ENCODE measurements at regions not wholly inside any gene's neighbourhood (a gene's known extent, or its start where the extent isn't known, plus 50 kb on each side); places are given as distances from the start of the nearest gene placed in this dataset.
"Not testable (repeated sequence)": the region's sequence is repeated elsewhere in the genome, so short reads cannot be mapped to it uniquely, and the experiment has no call there.

DNA sequence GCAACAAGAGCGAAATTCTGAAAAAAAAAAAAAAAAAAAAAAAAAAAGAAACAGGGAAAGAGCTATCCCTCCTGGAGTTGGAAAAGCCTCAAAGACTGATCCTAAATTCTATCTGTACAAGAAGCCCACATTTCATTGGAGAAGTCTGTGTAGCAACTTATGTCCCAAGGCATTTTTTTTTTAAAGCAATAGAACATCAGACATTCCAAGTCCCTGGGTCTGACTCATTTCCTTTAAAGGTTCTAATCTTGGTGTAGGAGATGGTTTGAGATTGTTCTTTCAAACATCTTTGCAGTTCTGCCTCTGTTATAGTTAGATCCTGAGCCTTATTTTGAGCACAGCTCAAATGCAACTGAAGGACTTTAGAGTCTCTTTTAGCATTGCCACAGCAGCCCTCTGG lies 706.5 kb upstream of the MIR17HG start:
- DNase-seq (ENCODE audit: low read depth, low spot score): no peak
- H3K4me3 ChIP-seq (ENCODE audit: low read length): no peak overlapping the region

GRCh38 chr13:90641884-90642283 lies 705.6 kb upstream of the MIR17HG start:
- no peak overlapping the region for H3K4me3 ChIP-seq (ENCODE audit: low read length)
- DNase-seq (ENCODE audit: low read depth, low spot score): no peak

- H3K4me3 ChIP-seq (ENCODE audit: low read length): no peak overlapping the region
- DNase-seq (ENCODE audit: low read depth, low spot score): no peak
These were observed 701.9 kb upstream of the MIR17HG start for GRCh38 chr13:90645582-90645981.

GRCh38 chr13:90648497-90648896 lies 699.0 kb upstream of the MIR17HG start:
- H3K4me3 ChIP-seq (ENCODE audit: low read length): no peak overlapping the region
- DNase-seq (ENCODE audit: low read depth, low spot score): no peak

GRCh38 chr13:90652036-90652435 lies 695.5 kb upstream of the MIR17HG start:
- no peak overlapping the region for H3K4me3 ChIP-seq (ENCODE audit: low read length)
- DNase-seq (ENCODE audit: low read depth, low spot score): no peak

GRCh38 chr13:90654970-90655369 lies 692.5 kb upstream of the MIR17HG start:
- DNase-seq (ENCODE audit: low read depth, low spot score): no peak
- no peak overlapping the region for H3K4me3 ChIP-seq (ENCODE audit: low read length)

DNA sequence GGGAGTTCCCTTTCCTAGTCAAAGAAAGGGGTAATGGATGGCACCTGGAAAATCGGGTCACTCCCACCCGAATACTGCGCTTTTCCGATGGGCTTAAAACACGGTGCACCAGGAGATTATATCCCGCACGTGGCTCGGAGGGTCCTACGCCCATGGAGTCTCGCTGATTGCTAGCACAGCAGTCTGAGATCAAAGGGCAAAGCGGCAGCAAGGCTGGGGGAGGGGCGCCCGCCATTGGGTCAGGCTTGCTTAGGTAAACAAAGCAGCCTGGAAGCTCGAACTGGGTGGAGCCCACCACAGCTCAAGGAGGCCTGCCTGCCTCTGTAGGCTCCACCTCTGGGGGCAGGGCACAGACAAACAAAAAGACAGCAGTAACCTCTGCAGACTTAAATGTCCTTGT lies 683.3 kb upstream of the MIR17HG start:
- not testable (repeated sequence) for DNase-seq (ENCODE audit: low read depth, low spot score); H3K4me3 ChIP-seq (ENCODE audit: low read length)

DNA sequence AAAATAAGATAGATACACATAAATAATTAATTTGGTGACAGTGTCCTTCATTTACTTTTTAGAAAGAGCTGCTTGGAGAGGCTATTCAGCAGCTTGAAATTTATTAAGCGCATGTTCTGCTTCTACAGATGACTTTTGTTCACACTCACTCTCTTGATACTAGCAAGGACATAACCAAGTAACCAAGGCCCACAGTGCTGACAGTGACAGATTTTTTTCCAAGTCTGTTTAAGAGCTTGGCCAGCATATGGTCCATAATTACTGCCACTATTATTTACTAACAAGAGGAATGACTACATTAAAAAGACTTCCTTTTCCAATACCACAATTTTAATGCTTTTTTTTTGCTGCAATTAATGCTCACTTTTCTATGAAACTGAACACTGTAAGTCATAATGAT lies 673.7 kb upstream of the MIR17HG start:
- DNase-seq (ENCODE audit: low read depth, low spot score): no peak
- H3K4me3 ChIP-seq (ENCODE audit: low read length): no peak overlapping the region

GRCh38 chr13:90675129-90675528 lies 672.4 kb upstream of the MIR17HG start:
- DNase-seq (ENCODE audit: low read depth, low spot score): no peak
- no peak overlapping the region for H3K4me3 ChIP-seq (ENCODE audit: low read length)

DNA sequence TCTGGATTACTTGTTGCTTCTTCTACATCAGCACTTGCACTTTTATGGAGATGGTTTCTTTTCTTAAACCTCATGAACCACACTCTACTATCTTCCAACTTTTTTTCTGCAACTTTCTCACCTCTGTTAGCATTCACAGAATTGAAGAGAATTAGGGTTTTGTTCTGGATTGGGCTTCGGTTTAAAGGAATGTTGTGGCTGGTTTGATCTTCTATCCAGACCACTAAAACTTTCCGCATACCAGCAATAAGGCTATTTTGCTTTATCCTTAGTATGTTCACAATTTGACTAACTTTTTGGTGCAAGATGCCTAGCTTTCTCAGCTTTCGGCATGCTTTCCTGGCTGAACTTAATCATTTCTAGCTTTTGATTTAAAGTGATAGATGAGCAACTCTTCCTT lies 666.7 kb upstream of the MIR17HG start:
- no peak overlapping the region for H3K4me3 ChIP-seq (ENCODE audit: low read length)
- DNase-seq (ENCODE audit: low read depth, low spot score): no peak

- no peak for DNase-seq (ENCODE audit: low read depth, low spot score)
- H3K4me3 ChIP-seq (ENCODE audit: low read length): no peak overlapping the region
These were observed 663.8 kb upstream of the MIR17HG start for GRCh38 chr13:90683711-90684131.

DNA sequence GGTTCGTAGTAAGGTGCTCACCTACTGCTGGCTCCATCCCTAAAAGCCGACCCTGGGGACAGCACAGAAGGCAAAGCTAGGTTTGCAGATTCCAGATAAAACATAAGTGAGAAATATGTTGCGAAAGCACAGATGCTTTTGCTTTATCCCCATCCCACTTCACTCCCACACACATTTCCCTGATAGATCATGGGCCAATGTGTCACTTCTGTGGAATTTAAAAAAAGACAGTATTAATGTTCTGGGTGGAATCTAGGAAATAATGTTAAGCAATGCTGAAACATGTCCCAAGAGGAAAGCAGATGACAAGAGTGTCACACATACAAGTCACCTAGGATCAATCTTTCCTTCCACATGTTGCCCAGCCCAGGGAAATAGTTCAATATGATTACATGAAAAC lies 661.0 kb upstream of the MIR17HG start:
- no peak overlapping the region for H3K4me3 ChIP-seq (ENCODE audit: low read length)
- DNase-seq (ENCODE audit: low read depth, low spot score): no peak

GRCh38 chr13:90689111-90689510 lies 658.4 kb upstream of the MIR17HG start:
- no peak for DNase-seq (ENCODE audit: low read depth, low spot score)
- H3K4me3 ChIP-seq (ENCODE audit: low read length): no peak overlapping the region

GRCh38 chr13:90690458-90691080 lies 656.9 kb upstream of the MIR17HG start:
- H3K4me3 ChIP-seq (ENCODE audit: low read length): no peak overlapping the region
- DNase-seq (ENCODE audit: low read depth, low spot score): no peak

GRCh38 chr13:90696254-90696653 lies 651.2 kb upstream of the MIR17HG start:
- DNase-seq (ENCODE audit: low read depth, low spot score): no peak
- H3K4me3 ChIP-seq (ENCODE audit: low read length): no peak overlapping the region

DNA sequence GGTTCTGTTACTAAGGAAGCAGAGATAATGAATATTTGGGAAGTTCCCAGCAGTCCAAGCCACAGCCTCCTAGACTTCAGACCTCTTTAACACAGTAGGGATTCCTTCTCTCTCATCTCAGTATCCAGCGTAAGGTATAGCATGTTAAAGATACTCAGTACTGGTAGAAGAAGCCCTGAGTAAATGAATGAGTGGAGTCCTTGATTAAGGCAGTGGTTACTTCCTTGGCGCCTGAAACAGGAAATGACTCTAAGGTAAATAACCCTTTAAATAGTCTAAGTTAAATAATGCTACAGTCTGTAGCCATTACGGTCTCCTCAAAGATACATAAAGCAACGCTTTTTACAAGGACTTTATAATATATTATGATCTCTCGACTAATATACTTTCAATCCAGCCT lies 650.8 kb upstream of the MIR17HG start:
- no peak overlapping the region for H3K4me3 ChIP-seq (ENCODE audit: low read length)

DNA sequence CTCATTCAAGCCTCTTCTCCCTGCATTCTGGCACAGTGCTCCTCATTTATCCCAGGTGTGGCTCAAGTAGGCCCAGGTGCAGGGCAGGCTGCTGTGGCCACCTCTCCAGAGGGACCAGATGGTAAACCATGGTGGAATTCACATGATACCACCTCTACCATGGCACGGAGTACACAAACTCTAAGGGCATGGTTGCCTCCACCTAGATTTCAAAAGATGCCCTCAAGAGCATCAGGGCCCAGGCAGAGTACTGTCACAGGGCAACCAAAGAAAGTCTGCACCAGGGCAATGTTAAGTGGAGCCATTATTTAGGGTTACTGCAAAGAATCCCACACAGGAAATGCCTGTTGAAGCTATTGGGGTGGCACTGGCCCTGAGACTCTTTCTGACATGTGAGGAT lies 647.1 kb upstream of the MIR17HG start:
- no peak overlapping the region for H3K4me3 ChIP-seq (ENCODE audit: low read length)
- DNase-seq (ENCODE audit: low read depth, low spot score): no peak

More for the DNA sequence above, 650.8 kb upstream of the MIR17HG start:
- no peak for DNase-seq (ENCODE audit: low read depth, low spot score)

DNA sequence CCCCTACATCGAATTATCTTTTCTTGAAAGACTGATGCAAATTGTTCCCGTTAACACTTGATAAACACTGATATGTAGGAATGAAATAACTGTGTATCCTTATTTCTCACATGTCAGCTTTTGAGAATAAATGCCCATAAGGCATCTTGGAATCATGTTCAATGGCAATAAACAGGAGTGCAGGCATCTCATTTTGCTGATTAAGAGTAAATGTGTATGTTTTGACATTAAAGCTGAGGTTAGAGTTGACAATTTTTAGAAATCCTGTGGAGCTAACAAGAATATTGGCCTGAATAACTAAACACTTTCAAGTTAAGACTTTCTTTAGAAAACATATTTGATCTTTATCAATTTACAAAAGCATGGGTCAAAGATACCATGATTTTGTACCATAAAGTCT lies 646.2 kb upstream of the MIR17HG start:
- DNase-seq (ENCODE audit: low read depth, low spot score): no peak
- no peak overlapping the region for H3K4me3 ChIP-seq (ENCODE audit: low read length)

GRCh38 chr13:90702050-90702449 lies 645.4 kb upstream of the MIR17HG start:
- H3K4me3 ChIP-seq (ENCODE audit: low read length): no peak overlapping the region
- DNase-seq (ENCODE audit: low read depth, low spot score): no peak

GRCh38 chr13:90706631-90707030 lies 640.9 kb upstream of the MIR17HG start:
- no peak for DNase-seq (ENCODE audit: low read depth, low spot score)
- no peak overlapping the region for H3K4me3 ChIP-seq (ENCODE audit: low read length)

DNA sequence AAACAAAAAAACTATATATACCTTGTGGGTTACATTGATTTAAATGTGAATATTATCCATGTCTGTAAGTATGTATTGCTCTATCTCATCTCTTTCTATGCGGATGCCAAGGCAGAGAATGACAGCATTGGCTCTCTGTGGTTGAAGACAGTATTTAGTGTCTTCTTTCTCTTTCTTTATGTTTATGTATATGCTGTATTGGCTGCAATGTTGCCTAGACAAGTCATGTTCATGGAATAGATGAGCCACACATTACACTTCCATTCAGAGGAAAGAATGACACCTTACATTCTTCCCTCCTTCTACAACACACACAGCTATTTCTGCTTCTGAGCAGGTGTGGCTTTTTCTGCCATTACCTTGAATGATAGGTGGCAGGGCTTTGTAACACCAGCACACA lies 639.4 kb upstream of the MIR17HG start:
- H3K4me3 ChIP-seq (ENCODE audit: low read length): no peak overlapping the region
- DNase-seq (ENCODE audit: low read depth, low spot score): no peak

DNA sequence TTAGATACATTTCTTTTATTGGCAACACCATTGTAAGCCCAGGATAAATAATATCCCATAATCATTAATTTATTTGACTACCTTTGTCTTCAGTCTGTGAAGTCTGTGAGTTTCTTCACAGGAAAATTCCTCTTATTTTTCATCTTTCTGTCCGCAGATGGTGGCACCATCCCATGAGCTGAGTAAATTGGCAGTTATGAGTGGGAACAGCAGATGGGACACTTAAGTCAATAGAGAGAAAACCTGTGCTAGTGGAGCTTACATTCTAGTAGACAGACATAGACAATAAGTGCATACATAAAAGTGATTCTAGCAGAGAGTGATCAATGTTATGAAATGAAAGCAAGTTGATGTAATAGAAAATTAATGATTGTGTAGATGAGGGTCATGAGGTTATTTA lies 638.2 kb upstream of the MIR17HG start:
- no peak for DNase-seq (ENCODE audit: low read depth, low spot score)
- no peak overlapping the region for H3K4me3 ChIP-seq (ENCODE audit: low read length)

Measured in Jurkat, Clone E6-1 (cell line).